BE2C (cell line): ENCODE measurements at regions not wholly inside any gene's neighbourhood (a gene's known extent, or its start where the extent isn't known, plus 50 kb on each side); places are given as distances from the start of the nearest gene placed in this dataset.

Source experiments
- DNase-seq: peaks from one replicate; pipeline ENCODE4 v3.0.0-alpha.2; 2020
- H3K27me3 ChIP-seq: fragments of 250-450 bp; sonication (Bioruptor Pico); 2 replicates; pipeline ENCODE4 v1.5.1; 2020; ENCODE audit warnings: mild to moderate bottlenecking
- H3K36me3 ChIP-seq: fragments of 250-450 bp; sonication (Bioruptor Pico); 2 replicates; pipeline ENCODE4 v1.5.1; 2020; ENCODE audit warnings: mild to moderate bottlenecking
- H3K4me1 ChIP-seq: fragments of 250-450 bp; sonication (Bioruptor Pico); 2 replicates; pipeline ENCODE4 v1.5.1; 2020
- H3K4me3 ChIP-seq: 2 replicates; pipeline ENCODE4 v1.5.1; 2011; ENCODE audit warnings: low read depth, low read length
- H3K9me3 ChIP-seq: fragments of 250-450 bp; sonication (Bioruptor Pico); 2 replicates; pipeline ENCODE4 v1.5.1; 2020
- CTCF ChIP-seq: IDR thresholded peaks from 2 replicates; pipeline ENCODE4 v1.5.1; 2012; ENCODE audit warnings: mild to moderate bottlenecking, low read depth, low read length

DNA sequence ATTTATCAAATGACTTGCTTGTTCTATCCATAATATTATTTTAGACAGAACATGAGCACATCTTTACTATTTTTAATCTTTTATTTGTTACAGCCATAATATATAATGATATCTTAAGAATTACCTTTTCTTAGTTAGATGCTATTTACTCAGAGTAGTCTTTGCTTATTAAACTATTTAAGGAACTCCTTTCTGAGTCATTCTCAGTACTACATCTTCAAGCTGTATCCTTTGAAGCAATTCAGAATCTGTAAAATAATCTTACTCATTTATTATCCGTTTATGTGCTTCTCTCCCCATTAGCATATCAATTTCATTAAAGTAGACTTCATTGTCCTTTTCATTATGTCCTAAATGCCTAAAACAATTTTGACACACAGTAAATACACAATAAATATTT lies 240.4 kb upstream of the FAR2 start:
- Histone ChIP-seq H3K36me3 (no peaks in the 10 kb centered on the region), H3K27me3 (no peaks in the 10 kb centered on the region), H3K9me3 (no peaks in the 10 kb centered on the region; the same call in 1 of the 2 replicates), H3K4me3 (no peak overlapping the region), H3K4me1 (no peaks in the 10 kb centered on the region)
- TF ChIP-seq CTCF: no peak
- DNase-seq: no peak

- H3K36me3 ChIP-seq: no peaks in the 10 kb centered on the region
- no peaks in the 10 kb centered on the region for H3K27me3 ChIP-seq
- H3K4me1 ChIP-seq: no peaks in the 10 kb centered on the region
- no peak for DNase-seq
- H3K9me3 ChIP-seq: no peaks in the 10 kb centered on the region; the same call in 1 of the 2 replicates
- TF ChIP-seq CTCF: no peak
- H3K4me3 ChIP-seq: no peak overlapping the region
Observed at GRCh38 chr12:28909291-28909690, 239.8 kb upstream of the FAR2 start.

DNA sequence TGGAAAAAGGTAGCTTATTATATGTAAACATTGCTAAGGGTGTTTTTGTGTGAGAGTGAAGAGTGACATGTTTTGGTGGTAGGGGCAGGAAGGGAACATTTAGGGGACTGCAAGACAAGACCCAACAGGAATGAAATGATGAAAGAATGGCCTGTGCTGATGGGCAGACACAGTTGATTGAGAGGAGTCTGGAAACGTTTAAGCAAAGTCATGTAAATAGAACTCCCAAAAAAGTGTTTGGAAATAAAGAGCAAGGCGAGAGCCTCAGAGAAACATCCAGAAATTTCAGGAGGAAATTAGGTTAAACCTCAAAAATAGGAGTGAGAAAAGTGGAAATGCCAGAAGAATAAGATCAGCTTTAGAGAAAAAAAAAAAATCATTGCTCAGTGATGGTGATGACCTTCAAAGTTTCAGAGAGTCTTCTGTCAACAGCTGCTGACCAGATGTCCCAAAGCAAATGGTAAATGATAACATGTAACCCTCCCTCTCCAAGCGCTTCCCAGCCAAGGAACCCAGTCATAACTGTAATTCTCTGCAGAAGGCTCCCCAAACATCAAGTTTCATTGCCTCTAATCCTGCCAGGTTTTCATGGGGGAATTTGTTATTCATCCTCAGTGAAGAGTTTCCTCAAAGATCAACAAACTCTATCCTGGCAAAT lies 223.2 kb upstream of the FAR2 start:
- DNase-seq: no peak

GRCh38 chr12:28930704-28931103 lies 218.4 kb upstream of the FAR2 start:
- H3K4me3 ChIP-seq: no peak overlapping the region
- no peak for DNase-seq
- H3K4me1 ChIP-seq: no peaks in the 10 kb centered on the region
- H3K36me3 ChIP-seq: no peaks in the 10 kb centered on the region
- TF ChIP-seq CTCF: no peak
- no peaks in the 10 kb centered on the region for H3K9me3 ChIP-seq
- H3K27me3 ChIP-seq: no peaks in the 10 kb centered on the region

More for the DNA sequence above, 223.2 kb upstream of the FAR2 start:
- no peaks in the 10 kb centered on the region for H3K36me3 ChIP-seq
- H3K9me3 ChIP-seq: peaks cover 5% of the 10 kb centered on the region; the same call in 1 of the 2 replicates
- no peak for TF ChIP-seq CTCF
- H3K27me3 ChIP-seq: no peaks in the 10 kb centered on the region
- H3K4me3 ChIP-seq: no peak overlapping the region
- no peaks in the 10 kb centered on the region for H3K4me1 ChIP-seq

DNA sequence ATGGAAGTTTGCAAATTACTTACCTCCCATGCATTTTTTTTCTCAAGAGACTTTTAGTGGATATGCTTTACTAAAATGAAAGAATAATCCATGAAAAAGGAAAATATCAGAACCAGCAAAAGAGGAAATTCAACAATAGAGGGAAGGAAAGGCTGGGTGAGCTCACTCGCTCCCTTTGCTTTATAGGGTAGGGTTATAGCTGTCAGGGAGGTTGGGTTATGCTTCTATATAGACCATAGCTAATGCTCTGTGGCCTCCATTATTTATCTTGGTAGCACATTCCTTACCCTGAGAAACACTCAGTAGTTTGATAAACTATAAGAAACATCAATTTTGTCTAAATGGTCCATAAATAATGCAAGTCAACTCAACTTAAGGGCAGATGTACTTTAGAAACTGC lies 215.9 kb upstream of the FAR2 start:
- Histone ChIP-seq H3K36me3 (no peaks in the 10 kb centered on the region), H3K4me3 (no peak overlapping the region), H3K9me3 (no peaks in the 10 kb centered on the region), H3K27me3 (no peaks in the 10 kb centered on the region), H3K4me1 (no peaks in the 10 kb centered on the region)
- no peak for TF ChIP-seq CTCF
- no peak for DNase-seq

DNA sequence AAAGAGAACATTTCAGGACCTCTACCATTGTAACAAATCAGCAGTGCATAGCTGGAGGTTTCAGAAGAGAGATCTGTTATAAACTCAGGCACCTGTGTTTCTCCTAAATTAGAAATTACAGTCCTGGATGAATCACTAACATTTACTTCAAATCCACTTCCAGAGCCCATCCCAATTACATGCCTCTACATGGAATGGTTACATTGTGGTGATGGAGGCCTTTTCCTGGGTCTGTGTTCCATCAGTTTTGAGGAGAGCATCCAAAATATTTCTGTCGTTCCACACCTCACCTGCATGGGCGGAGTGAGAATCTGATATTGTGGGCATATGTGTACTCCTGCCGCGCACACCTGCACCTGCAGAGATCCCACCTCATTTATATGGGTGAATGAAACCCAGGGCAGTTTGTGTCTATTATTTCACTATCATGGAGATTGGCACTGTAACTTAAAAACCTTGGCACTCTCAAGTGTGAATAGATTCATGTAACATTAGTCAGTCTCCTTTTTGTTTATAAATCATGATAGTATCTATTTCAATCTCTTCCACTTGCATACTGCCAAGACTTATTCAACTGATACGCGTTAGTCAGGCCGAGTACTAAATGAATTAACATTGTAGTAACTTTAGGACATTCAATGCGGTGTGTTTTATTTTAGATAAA lies 215.1 kb upstream of the FAR2 start:
- no peak overlapping the region for H3K4me3 ChIP-seq
- no peaks in the 10 kb centered on the region for H3K9me3 ChIP-seq
- no peaks in the 10 kb centered on the region for H3K27me3 ChIP-seq
- TF ChIP-seq CTCF: no peak
- H3K4me1 ChIP-seq: no peaks in the 10 kb centered on the region
- no peaks in the 10 kb centered on the region for H3K36me3 ChIP-seq
- no peak for DNase-seq
